ENCODE measurements at regions not wholly inside any gene's neighbourhood (a gene's known extent, or its start where the extent isn't known, plus 50 kb on each side); places are given as distances from the start of the nearest gene placed in this dataset.

DNA sequence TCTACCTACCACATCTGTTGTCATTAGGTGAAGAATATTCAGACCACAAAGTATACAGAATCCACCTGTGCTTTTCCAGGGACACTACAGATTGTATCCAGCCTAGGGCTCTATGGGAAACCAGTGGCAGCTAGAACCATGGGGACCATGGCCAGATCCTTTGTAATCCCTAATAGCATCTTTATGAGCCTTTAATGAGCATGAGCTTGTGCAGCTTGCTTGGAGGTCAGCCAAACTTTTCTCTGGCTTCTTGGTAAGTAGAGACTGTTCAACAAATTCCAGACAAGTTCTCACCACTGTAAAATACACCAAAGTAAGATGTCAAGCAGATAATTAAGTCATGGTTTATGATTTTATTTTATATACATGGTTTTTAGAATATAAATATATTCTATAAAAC is 301.6 kb upstream of the ADGRB3 start:
- no peak for DNase-seq (ENCODE audit: low spot score)
- no peaks in the 10 kb centered on the region for H3K9me3 ChIP-seq
- H3K36me3 ChIP-seq = no peaks in the 10 kb centered on the region
- no peak overlapping the region for H3K4me3 ChIP-seq
- H3K4me1 ChIP-seq = no peaks in the 10 kb centered on the region
- no peak overlapping the region for H3K27ac ChIP-seq
- H3K27me3 ChIP-seq = no peaks in the 10 kb centered on the region
- TF ChIP-seq, protein P1, sequence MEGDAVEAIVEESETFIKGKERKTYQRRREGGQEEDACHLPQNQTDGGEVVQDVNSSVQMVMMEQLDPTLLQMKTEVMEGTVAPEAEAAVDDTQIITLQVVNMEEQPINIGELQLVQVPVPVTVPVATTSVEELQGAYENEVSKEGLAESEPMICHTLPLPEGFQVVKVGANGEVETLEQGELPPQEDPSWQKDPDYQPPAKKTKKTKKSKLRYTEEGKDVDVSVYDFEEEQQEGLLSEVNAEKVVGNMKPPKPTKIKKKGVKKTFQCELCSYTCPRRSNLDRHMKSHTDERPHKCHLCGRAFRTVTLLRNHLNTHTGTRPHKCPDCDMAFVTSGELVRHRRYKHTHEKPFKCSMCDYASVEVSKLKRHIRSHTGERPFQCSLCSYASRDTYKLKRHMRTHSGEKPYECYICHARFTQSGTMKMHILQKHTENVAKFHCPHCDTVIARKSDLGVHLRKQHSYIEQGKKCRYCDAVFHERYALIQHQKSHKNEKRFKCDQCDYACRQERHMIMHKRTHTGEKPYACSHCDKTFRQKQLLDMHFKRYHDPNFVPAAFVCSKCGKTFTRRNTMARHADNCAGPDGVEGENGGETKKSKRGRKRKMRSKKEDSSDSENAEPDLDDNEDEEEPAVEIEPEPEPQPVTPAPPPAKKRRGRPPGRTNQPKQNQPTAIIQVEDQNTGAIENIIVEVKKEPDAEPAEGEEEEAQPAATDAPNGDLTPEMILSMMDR (IDR thresholded peaks at IDR 0.05) = no peak

DNA sequence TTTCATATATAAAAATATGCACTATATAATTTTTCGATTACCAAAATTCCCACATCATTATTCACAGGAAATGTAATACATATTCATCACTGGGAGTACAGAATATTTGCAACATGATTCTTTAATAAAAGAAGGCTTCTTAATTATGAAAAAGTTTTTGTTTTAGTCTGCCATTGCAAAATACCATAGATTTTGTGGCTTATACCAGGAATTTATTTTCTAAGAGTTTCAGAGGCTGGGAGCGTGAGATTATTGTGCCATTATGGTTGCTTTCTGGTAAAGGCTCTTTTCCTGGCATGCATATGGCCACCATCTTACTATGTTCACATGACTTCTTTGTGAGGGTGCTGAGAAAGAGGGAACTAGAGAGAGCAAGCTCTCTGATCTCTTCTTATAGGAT is 306.9 kb upstream of the ADGRB3 start:
- DNase-seq (ENCODE audit: low spot score) = no peak
- TF ChIP-seq, protein P1 (IDR thresholded peaks at IDR 0.05) = no peak
- no peak overlapping the region for H3K27ac ChIP-seq
- no peak overlapping the region for H3K4me3 ChIP-seq
- H3K4me1 ChIP-seq = no peaks in the 10 kb centered on the region
- H3K36me3 ChIP-seq = no peaks in the 10 kb centered on the region
- no peaks in the 10 kb centered on the region for H3K9me3 ChIP-seq
- no peaks in the 10 kb centered on the region for H3K27me3 ChIP-seq

DNA sequence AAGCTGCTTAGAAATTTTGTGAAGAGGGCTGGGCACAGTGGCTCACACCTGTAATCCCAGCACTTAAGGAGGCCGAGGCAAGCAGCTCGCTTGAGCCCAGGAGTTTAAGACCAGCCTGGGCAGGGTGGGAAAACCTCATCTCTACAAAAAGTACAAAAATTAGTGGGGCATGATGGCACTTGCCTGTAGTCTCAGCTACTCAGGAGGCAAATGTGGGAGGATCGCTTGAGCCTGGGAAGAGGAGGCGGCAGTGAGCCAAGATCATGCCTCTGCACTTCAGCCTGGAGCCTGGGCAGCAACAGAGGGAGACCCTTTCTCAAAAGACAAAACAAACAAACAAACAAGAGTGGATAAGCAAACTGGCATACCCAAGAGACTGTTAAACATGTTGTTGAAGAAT is 308.3 kb upstream of the ADGRB3 start:
- H3K4me3 ChIP-seq = no peak overlapping the region
- no peaks in the 10 kb centered on the region for H3K36me3 ChIP-seq
- no peaks in the 10 kb centered on the region for H3K4me1 ChIP-seq
- no peaks in the 10 kb centered on the region for H3K27me3 ChIP-seq
- no peak overlapping the region for H3K27ac ChIP-seq
- H3K9me3 ChIP-seq = no peaks in the 10 kb centered on the region
- TF ChIP-seq, protein P1 (IDR thresholded peaks at IDR 0.05) = no peak
- DNase-seq (ENCODE audit: low spot score) = no peak

DNA sequence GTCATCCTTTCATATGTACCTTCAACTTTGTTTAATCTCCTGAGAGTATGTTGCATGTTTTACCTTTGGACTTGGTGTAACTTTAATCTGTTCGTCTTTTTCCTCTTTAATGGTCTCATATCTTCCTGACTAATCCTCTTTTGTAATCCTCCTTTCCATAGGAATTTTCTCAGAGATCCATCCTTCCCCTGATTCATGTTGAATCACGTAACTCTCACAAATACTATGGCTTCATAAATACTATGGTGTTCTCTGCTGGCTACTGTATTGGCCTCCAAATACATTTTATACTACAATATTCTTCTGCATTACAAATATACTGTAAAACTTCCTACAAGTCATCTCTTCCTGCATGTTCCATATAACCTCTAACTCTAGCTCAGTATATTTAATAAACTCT is 317.7 kb upstream of the ADGRB3 start:
- DNase-seq (ENCODE audit: low spot score) = no peak
- H3K36me3 ChIP-seq = no peaks in the 10 kb centered on the region
- H3K4me1 ChIP-seq = no peaks in the 10 kb centered on the region
- H3K4me3 ChIP-seq = no peak overlapping the region
- TF ChIP-seq, protein P1 (IDR thresholded peaks at IDR 0.05) = no peak
- H3K27me3 ChIP-seq = no peaks in the 10 kb centered on the region
- no peaks in the 10 kb centered on the region for H3K9me3 ChIP-seq
- H3K27ac ChIP-seq = no peak overlapping the region

DNA sequence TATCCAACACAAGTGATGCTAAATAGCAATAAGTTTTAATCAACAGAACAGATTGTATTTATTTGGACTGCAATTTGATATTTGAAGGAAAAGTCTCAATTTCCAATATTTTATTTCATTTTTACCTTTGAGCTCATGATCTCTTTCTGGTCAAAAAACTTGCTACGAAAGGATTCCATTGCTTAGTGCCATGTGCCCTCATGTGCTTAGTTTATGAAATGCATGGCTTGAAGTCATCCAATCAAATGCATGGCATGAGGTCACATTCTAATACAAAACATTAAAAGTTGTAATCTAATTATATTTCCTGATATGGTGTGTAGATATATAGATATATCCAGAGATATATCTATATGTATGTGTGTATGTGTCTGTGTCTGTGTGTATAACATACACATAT is 321.2 kb upstream of the ADGRB3 start:
- H3K27me3 ChIP-seq = no peaks in the 10 kb centered on the region
- H3K9me3 ChIP-seq = no peaks in the 10 kb centered on the region
- TF ChIP-seq, protein P1 (IDR thresholded peaks at IDR 0.05) = no peak
- no peak overlapping the region for H3K4me3 ChIP-seq
- no peak for DNase-seq (ENCODE audit: low spot score)
- no peaks in the 10 kb centered on the region for H3K36me3 ChIP-seq
- H3K27ac ChIP-seq = no peak overlapping the region
- no peaks in the 10 kb centered on the region for H3K4me1 ChIP-seq

DNA sequence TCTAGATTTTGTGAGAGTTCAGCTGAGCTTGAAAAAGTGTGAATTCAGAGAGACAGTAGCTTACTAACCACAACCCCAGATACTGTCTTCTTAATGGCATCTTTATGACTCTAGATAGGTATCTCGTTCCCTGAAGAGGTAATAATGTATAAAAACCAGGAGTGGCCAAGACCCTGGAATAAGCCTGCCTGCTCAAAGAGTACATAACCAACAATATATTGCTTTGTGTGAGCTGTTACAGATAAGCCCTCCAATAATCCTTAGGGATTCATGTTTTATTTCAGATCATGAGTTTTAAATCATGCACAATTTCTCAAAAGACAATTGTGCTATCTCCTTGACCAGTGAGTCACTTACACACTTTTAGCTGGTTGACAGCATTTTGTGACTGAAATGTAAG is 327.8 kb upstream of the ADGRB3 start:
- no peaks in the 10 kb centered on the region for H3K36me3 ChIP-seq
- TF ChIP-seq, protein P1 (IDR thresholded peaks at IDR 0.05) = no peak
- no peaks in the 10 kb centered on the region for H3K4me1 ChIP-seq
- DNase-seq (ENCODE audit: low spot score) = no peak
- H3K27me3 ChIP-seq = no peaks in the 10 kb centered on the region
- no peak overlapping the region for H3K27ac ChIP-seq
- no peaks in the 10 kb centered on the region for H3K9me3 ChIP-seq
- no peak overlapping the region for H3K4me3 ChIP-seq

All from right atrium auricular region (tissue), 2 donors.